Fibroblast of lung (primary cell): ENCODE measurements at regions not wholly inside any gene's neighbourhood (a gene's known extent, or its start where the extent isn't known, plus 50 kb on each side); places are given as distances from the start of the nearest gene placed in this dataset.

ENCODE experiments used
- DNase-seq, 2 donors: peaks; one replicate each; pipeline versions ENCODE4 v3.0.0 to v3.0.0-alpha.2; 2010; ENCODE audit warnings: low read depth in 2 of 2
- H2AFZ ChIP-seq: 2 replicates; pipeline ENCODE4 v1.5.1; 2012; ENCODE audit warnings: low read length, control low read depth, inconsistent platforms
- H3K27ac ChIP-seq: 2 replicates; pipeline ENCODE4 v1.5.1; 2011; ENCODE audit warnings: low read length, control low read depth; ENCODE audit not compliant: insufficient read depth
- H3K27me3 ChIP-seq: 2 replicates; pipeline ENCODE4 v1.5.1; 2011; ENCODE audit warnings: mild to moderate bottlenecking, low read length; ENCODE audit not compliant: control insufficient read depth, insufficient read depth
- H3K36me3 ChIP-seq: 2 replicates; pipeline ENCODE4 v1.5.1; 2011; ENCODE audit warnings: low read length; ENCODE audit not compliant: control insufficient read depth, insufficient read depth
- H3K4me1 ChIP-seq: 2 replicates; pipeline ENCODE4 v1.5.1; 2011; ENCODE audit warnings: low read length; ENCODE audit not compliant: control insufficient read depth, insufficient read depth; ENCODE audit errors: extremely low read depth
- H3K4me2 ChIP-seq: 2 replicates; pipeline ENCODE4 v1.5.1; 2011; ENCODE audit warnings: low read length, control low read depth; ENCODE audit not compliant: insufficient read depth; ENCODE audit errors: extremely low read depth
- H3K4me3 ChIP-seq, 4 experiments: fragments of 200-600 bp in 1 of 4; sonication (generic) in 1 of 4; replicated peaks in 1 of 4; 2 replicates each; pipeline ENCODE4 v1.5.1; 2011 to 2016; ENCODE audit warnings: low read length in 4 of 4, low read depth in 3 of 4, mild to moderate bottlenecking in 3 of 4, control low read depth in 2 of 4, inconsistent platforms in 1 of 4, mixed read lengths in 1 of 4; ENCODE audit not compliant: insufficient read depth in 1 of 4; ENCODE audit errors: control extremely low read depth in 1 of 4
- H3K79me2 ChIP-seq: 2 replicates; pipeline ENCODE4 v1.5.1; 2012; ENCODE audit warnings: mild to moderate bottlenecking, low read length, inconsistent platforms; ENCODE audit not compliant: control insufficient read depth, insufficient read depth
- H3K9ac ChIP-seq: 2 replicates; pipeline ENCODE4 v1.5.1; 2011; ENCODE audit warnings: mild to moderate bottlenecking, low read length, control low read depth; ENCODE audit not compliant: insufficient read depth
- H3K9me3 ChIP-seq: 2 replicates; pipeline ENCODE4 v1.5.1; 2012; ENCODE audit warnings: low read depth, low read length; ENCODE audit not compliant: control insufficient read depth, insufficient read depth
- H4K20me1 ChIP-seq: 2 replicates; pipeline ENCODE4 v1.5.1; 2011; ENCODE audit warnings: low read length; ENCODE audit not compliant: control insufficient read depth, insufficient read depth; ENCODE audit errors: extremely low read depth
- EZH2 ChIP-seq: IDR thresholded peaks from 2 replicates; pipeline ENCODE4 v1.5.1; 2012; ENCODE audit warnings: low read length, control low read depth, mild to moderate bottlenecking; ENCODE audit errors: missing control alignments
- TF ChIP-seq, protein P1 (sequence below), 2 donors: IDR thresholded peaks in 1 of 2; conservative IDR thresholded peaks in 1 of 2; 1 replicate in 1 of 2; 2 replicates in 1 of 2; pipeline ENCODE4 v1.5.1; 2011 to 2012; ENCODE audit warnings: low read length in 2 of 2, control low read depth in 1 of 2, inconsistent platforms in 1 of 2, low read depth in 1 of 2, mild to moderate bottlenecking in 1 of 2

DNA sequence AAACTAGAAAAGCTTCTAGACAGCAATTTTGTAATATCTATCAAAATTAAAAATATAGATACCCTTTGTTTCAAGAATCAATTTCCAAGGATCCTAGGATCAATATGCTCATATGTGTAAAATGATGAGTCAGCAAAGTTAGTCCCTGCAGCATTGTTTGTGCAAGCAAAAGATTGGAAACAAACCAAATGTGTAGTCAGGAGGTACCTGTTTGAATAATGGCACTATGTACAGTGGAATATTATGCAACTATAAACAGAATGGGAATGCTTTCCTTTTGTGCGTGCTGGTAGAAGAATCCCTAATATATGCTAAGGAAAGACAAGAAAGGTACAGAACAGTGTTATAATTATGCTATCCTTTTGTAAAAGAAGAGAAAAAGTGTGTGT, 58.5 kb upstream of the PJA2 start:
- H3K79me2 ChIP-seq = no peaks in the 10 kb centered on the region

DNA sequence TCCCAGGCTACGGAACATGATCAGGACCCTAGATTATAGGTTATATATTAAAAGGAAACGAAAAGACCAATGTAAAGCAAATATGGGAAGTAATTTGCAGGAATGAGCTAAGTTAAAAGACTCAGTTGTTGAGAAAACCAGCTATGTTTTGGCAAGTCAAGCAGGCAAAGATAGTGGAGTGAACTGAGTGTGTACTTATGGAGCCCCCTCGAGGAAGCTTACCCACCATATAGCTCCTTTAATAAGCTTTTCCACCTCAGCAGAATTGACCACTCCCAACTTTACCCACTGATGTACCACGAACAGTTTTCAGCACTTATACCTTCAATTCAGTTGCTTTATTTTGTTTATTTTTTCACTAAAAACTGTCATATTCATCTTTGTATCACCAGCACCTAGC, 57.3 kb upstream of the PJA2 start:
- no peak for DNase-seq
- Histone ChIP-seq H3K9me3 (no peaks in the 10 kb centered on the region), H3K9ac (no peak overlapping the region), H3K4me3 (no peak overlapping the region), H3K4me1 (no peaks in the 10 kb centered on the region), H3K36me3 (no peaks in the 10 kb centered on the region), H3K27me3 (no peaks in the 10 kb centered on the region), H2AFZ (no peak overlapping the region), H3K4me2 (no peak overlapping the region), H3K79me2 (no peaks in the 10 kb centered on the region), H3K27ac (no peak overlapping the region), H4K20me1 (no peaks in the 10 kb centered on the region)
- TF ChIP-seq EZH2 = no peak
- TF ChIP-seq, protein P1, sequence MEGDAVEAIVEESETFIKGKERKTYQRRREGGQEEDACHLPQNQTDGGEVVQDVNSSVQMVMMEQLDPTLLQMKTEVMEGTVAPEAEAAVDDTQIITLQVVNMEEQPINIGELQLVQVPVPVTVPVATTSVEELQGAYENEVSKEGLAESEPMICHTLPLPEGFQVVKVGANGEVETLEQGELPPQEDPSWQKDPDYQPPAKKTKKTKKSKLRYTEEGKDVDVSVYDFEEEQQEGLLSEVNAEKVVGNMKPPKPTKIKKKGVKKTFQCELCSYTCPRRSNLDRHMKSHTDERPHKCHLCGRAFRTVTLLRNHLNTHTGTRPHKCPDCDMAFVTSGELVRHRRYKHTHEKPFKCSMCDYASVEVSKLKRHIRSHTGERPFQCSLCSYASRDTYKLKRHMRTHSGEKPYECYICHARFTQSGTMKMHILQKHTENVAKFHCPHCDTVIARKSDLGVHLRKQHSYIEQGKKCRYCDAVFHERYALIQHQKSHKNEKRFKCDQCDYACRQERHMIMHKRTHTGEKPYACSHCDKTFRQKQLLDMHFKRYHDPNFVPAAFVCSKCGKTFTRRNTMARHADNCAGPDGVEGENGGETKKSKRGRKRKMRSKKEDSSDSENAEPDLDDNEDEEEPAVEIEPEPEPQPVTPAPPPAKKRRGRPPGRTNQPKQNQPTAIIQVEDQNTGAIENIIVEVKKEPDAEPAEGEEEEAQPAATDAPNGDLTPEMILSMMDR (conservative IDR thresholded peaks at IDR 0.05 in 1 of 2, IDR thresholded peaks at IDR 0.05 in 1 of 2; ENCODE audit: low read depth in 1 of 2, low read length in 2 of 2) = no peak

More for the DNA sequence above, 58.5 kb upstream of the PJA2 start:
- Histone ChIP-seq H3K9me3 (no peaks in the 10 kb centered on the region), H3K4me3 (no peak overlapping the region), H3K4me2 (no peak overlapping the region), H3K36me3 (no peaks in the 10 kb centered on the region), H4K20me1 (no peaks in the 10 kb centered on the region), H3K4me1 (no peaks in the 10 kb centered on the region), H3K27ac (no peak overlapping the region), H3K9ac (no peak overlapping the region), H3K27me3 (no peaks in the 10 kb centered on the region), H2AFZ (no peak overlapping the region)
- DNase-seq = no peak
- TF ChIP-seq EZH2 = no peak
- TF ChIP-seq, protein P1 (conservative IDR thresholded peaks at IDR 0.05 in 1 of 2, IDR thresholded peaks at IDR 0.05 in 1 of 2; ENCODE audit: low read depth in 1 of 2, low read length in 2 of 2) = no peak
